GM03348 (cell line): ENCODE measurements at regions not wholly inside any gene's neighbourhood (a gene's known extent, or its start where the extent isn't known, plus 50 kb on each side); places are given as distances from the start of the nearest gene placed in this dataset.
"Not testable (repeated sequence)": the region's sequence is repeated elsewhere in the genome, so short reads cannot be mapped to it uniquely, and the experiment has no call there.

Experiments used
- DNase-seq: peaks from one replicate; pipeline ENCODE4 v3.0.0; 2012; ENCODE audit warnings: low spot score

GRCh38 chr13:111413407-111414187 is 93.2 kb downstream of the TEX29 start:
- DNase-seq, result no peak

- no peak for DNase-seq
Observed at GRCh38 chr13:111414341-111414740, 93.9 kb downstream of the TEX29 start.

GRCh38 chr13:111415246-111415645 is 94.8 kb downstream of the TEX29 start:
- DNase-seq, result no peak

- DNase-seq, result no peak
Observed at GRCh38 chr13:111415765-111416164, 95.3 kb downstream of the TEX29 start.

GRCh38 chr13:111418101-111418500 is 97.7 kb downstream of the TEX29 start:
- no peak for DNase-seq

GRCh38 chr13:111420113-111420876 is 99.9 kb downstream of the TEX29 start:
- no peak for DNase-seq

GRCh38 chr13:111421216-111421615 is 100.8 kb downstream of the TEX29 start:
- DNase-seq, result no peak

- DNase-seq, result no peak
Observed at GRCh38 chr13:111422348-111422747, 101.9 kb downstream of the TEX29 start.

GRCh38 chr13:111423168-111423785 is 102.8 kb downstream of the TEX29 start:
- no peak for DNase-seq

GRCh38 chr13:111424134-111424533 is 103.7 kb downstream of the TEX29 start:
- DNase-seq, result no peak

GRCh38 chr13:111425326-111425725 is 104.9 kb downstream of the TEX29 start:
- no peak for DNase-seq

- DNase-seq, result peak; percentile 65
Observed at GRCh38 chr13:111429064-111429558, 108.7 kb downstream of the TEX29 start.

GRCh38 chr13:111431206-111431605 is 110.8 kb downstream of the TEX29 start:
- no peak for DNase-seq

GRCh38 chr13:111434578-111435159 is 114.2 kb downstream of the TEX29 start:
- no peak for DNase-seq

- no peak for DNase-seq
Observed at GRCh38 chr13:111436446-111436845, 116.0 kb downstream of the TEX29 start.

- no peak for DNase-seq
Observed at GRCh38 chr13:111437417-111437816, 117.0 kb downstream of the TEX29 start.

- no peak for DNase-seq
Observed at GRCh38 chr13:111437856-111438547, 117.6 kb downstream of the TEX29 start.

- not testable (repeated sequence) for DNase-seq
Observed at GRCh38 chr13:111440492-111440891, 120.0 kb downstream of the TEX29 start.

- no peak for DNase-seq
Observed at GRCh38 chr13:111443981-111444380, 123.5 kb downstream of the TEX29 start.

- no peak for DNase-seq
Observed at GRCh38 chr13:111448504-111448903, 128.1 kb downstream of the TEX29 start.

GRCh38 chr13:111449041-111449440 is 128.6 kb downstream of the TEX29 start:
- no peak for DNase-seq

GRCh38 chr13:111451402-111451801 is 131.0 kb downstream of the TEX29 start:
- no peak for DNase-seq
